ENCODE measurements at regions not wholly inside any gene's neighbourhood (a gene's known extent, or its start where the extent isn't known, plus 50 kb on each side); places are given as distances from the start of the nearest gene placed in this dataset.

DNA sequence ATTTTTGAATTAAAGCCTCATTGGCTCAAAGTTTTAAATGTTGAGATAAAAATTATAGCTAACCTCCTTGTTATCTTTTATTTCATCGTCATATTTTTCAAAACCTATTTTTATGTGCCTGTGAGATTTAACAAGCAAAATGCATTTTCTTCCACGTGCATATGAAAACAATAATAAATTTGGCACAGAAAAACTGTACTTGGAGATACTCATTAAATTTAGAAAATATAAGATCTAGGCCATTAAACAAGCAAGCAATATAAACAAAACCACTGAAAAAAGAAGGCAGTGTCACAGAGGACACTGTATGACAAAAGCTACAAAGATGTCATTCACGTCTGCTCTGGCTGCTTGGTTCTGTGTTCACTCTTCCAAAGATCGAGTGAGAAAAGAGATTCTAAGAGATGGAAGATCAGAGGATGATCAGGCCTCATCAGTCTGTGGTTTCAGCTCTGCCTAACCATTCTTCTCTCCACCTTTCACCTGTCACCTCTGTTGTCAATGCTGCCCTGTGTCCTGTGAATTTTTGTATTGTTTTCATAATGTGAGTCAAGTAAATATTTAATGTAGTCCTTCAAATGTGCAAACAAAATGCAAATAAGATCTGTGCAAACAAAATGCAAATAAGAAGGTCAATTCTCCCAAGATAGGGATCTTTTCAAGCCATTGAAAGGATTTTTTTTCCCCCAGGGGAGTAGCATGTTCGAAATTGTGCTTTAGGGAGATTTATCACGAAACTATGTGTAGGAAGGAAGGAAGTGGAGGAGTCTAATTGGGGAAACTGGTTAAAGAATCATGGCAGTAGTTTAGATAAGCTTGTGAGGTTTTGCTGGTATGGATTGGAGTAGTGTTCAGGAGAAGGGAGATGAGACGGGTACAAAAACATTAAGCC, 138.7 kb upstream of the RBMS1 start:
- no peak for DNase-seq (ENCODE audit: low read depth)

DNA sequence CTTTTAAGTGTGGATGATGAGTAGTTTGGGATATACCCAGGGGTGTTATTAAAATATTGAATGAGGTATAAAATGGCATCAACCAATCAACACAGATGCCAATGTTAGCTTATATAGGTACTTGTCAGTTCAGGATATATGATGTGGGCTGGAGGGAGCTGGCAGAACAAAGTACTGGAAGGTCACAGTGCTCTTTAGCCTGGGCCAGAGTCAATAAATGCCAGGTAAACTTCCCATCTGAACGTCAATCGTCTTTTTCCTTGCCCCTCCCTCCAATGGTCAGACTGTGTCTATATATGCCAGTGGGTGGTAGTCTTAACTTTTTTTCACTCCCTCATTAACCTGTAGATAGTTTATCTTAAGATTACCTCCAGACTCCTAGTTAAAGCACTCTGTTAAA, 140.8 kb upstream of the RBMS1 start:
- no peak for DNase-seq (ENCODE audit: low read depth)

DNA sequence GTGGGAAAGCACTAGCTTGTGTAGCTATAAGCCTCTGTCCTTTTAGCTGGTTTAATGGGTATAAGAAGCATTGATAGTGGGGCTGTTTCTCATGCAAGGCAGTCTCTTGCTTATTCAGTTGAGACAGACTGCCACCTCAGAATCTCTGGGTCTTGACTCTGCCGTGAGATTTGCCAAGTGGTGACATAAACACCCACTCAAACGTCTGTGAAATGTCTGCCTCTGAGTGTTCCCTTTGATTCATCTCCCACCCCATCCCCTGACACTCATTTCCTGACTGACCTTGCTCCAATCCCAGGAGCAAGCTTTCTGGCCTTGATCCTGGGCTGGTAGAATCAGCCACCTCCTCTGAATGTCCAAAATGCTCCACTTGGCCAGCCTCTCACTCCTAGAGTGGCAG, 141.9 kb upstream of the RBMS1 start:
- no peak for DNase-seq (ENCODE audit: low read depth)

DNA sequence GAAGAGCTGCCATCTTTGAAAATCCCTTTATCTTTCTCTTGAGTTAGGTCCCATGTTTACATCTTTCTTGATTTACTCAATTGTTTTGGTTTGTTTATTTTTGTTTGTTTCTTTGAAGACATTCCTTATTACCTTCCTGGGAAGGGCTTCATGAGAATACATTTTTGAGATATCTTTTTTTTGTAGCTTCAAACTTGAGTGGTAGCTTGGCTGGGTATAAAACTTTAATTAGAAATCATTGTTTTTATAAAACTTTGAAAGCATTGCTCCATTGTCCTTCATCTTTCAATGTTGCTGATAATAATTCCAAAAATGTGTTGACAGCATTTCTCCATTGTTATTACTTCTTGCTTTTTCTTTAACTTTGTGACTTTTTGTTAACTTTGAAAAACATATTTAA, 145.9 kb upstream of the RBMS1 start:
- no peak for DNase-seq (ENCODE audit: low read depth)

DNA sequence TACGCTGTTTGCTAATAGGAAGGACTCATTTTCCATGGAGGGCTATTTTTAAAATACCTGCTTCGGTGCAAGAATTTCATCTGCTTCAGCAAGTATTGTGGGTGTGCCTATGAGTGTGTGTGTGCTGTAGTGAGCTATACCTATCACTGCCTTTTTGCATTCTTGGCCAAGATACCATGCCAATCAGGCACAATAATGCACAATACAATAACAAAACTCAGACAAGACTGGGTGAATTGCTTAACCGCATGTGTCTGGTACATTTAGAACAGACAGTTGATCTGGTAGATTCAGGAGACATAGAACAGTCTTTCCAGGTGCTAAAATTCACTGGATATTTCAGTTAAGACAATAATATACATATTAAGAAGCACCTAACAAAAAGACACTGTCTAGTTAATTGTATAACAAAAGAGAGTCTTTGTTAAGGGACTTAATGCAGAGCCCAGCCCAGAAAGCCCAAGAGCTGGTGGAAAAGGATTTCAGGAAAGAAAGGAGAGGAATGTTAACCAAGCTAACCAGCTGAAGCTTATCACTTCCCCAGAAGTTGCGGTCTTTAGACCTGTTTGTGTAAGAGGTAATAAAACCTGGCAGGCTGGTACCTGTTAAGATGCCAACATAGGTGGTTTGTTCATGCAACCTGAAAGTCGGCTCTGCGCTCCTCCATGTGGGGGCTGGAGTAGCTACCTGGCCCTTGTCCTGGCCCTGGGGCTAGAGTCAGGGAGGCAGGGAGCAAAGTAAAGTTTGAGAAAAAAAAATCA, 153.3 kb upstream of the RBMS1 start:
- no peak for DNase-seq (ENCODE audit: low read depth)

DNA sequence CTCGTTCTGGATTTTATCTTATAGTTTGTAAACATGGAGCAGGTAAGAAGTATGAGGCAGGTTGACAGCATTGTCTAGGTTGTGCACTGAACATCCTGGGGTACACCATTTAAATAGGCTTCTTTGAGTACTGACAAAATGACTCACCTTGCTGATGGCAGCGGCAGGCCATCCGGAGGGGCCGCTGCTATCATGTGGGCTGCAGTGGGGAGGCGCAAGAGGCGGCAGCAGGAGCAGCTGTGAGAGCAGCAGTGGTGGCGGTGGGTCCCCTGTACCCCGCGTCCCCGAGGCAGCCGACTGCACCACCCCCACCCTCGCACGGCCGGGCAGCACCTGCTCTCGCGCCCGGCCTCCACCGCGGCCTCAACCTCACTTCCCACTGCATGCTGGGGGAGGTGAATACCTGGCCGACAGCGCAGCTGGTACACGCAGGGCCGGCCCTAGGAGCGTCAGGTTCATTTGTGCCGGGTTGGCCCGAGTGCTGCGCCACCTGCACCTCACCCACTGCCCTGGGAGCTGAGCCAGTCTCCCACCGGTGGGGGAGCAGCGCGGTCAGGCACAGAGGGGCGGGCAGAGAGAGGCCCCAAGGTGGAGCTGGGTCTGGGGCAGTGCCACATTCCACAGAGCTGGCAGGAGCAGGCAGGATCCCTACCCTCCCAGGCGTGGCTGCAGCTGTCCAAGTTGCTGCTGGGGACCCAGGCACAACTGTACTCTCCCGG, 154.5 kb upstream of the RBMS1 start:
- DNase-seq (ENCODE audit: low read depth): no peak

DNA sequence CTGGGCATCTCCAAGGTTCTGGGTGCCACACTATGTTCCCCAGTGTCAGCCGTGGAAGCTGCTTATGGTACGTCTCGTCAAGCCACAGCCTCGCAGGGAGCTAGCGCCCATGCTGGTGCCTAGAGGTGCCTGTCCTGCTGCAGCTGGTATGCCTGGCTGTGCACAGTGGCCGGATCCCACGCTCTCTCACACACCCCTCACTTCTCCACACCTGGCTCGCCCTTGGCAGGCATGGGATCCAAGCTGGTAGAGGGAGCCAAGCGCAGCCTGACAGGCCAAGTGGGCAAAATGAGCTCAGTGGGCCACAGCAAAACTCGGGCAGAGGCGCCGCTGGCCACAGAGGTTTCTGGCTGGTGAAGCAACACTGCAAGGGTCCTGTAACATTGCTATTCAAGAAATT, 156.1 kb upstream of the RBMS1 start:
- DNase-seq (ENCODE audit: low read depth): no peak

DNA sequence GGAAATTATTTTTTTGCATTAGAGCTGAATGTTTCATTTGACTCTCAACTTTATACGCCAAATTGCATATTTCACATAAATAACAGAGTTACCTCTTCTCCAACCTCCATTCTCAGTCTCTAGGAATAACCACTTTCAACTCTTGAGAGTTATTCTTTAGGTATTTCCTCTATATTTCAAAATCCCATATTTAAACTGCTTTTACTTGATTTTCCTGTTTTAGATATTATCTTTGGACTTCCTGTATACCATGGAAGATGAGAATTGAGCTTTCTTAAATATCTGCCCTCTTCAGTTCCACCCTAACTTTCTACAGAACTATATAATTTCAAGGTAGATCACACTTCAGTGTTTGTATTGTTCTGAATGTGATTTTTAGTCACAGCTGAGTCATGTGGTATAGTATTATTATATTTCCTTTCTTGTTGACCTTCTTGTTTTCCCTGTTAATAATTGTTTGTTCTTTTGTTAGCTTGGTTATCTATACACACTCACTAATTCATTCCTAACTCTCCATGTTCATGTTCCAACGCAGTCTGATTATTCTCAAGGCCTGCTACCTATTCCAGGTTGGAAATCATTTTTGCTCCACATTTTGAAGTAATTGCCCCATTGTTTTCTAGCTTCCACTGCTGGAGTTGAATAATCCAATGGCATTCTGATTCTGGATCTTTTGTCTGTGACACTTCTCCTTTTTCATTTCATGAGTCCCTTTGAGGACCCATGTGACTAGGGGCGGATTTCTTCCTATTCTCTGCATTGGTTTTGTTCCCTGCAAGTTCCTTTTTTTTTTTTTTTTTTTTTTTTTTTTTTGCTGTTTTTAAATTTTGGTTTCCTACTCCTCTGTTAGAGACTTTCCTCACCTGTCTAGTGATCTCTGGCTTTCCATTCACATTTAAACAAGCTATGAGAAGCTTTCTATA, 156.8 kb upstream of the RBMS1 start:
- no peak for DNase-seq (ENCODE audit: low read depth)

DNA sequence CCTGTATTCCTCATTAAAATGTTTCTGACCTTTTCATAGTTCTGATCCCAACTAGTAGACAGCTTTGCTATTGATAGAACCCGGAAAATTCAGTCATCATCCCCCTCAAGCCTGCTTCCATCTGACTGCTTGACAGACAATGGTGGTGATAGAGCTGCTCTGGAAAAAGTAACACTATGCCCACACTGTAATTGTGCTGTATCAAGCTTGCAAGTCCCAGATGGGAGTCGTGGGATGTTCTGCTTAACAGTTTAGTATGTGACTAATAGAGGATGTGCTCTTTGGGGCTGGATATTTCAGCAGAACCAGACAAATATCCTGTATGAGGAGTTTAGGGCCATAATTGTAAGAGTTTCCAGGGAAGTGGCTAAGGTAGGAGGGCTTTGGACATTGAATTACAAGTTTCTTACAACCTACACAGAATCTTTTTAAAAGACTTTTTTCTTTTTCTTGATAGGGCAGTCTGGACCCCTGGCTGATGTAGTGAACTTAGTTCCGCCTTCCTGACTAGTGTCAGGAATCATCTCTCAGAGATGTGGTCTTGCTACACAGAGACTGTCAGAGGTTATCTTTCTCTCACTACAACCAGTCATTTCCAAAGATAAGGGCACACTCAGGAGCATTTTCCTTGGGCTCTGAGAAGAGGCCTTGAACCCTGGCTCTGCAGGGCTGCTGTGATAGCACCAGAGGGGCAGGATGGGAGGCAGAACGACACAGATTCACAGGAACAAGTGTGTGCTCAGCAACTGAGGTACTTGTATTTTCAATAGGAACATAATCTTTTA, 158.0 kb upstream of the RBMS1 start:
- no peak for DNase-seq (ENCODE audit: low read depth)

DNA sequence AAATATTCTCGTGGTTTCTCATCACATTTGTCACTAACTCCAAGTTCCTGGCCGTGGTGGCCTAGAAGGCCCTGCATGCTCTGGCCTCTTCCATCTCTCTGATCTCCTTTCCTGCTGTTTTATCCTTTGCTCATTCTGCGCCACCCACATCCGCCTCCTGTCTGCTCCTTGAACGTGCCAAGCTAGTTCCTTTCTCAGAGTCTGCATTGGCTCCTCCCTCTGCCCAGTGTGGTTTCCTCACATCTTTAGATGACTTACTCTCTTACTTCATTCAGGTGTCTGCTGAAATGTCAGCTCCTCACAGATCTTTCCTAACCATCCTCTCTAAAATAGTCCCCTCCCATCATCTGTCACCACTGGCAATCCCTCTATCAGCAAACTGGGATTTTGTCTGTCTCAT, 158.6 kb upstream of the RBMS1 start:
- DNase-seq (ENCODE audit: low read depth): peak; percentile 20

DNA sequence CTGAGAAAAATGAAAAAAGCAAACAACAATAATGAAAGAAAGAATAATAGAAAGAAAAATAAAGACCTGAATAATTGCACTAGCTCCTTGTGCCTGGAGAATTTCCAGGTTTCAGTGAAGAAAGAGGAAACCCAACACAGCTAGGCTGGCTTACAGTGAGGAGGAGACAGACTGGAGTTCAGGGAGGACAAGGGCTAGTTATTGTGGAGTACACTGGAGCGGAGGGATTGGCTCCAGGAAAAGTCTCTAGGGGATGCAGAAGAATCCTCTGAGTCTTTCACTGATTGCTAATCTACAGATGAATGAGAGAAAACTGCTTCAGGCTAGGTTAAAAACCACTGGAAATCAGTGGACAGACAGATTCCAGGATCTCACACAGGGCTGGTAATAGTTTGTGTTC, 163.6 kb upstream of the RBMS1 start:
- DNase-seq (ENCODE audit: low read depth): no peak

DNA sequence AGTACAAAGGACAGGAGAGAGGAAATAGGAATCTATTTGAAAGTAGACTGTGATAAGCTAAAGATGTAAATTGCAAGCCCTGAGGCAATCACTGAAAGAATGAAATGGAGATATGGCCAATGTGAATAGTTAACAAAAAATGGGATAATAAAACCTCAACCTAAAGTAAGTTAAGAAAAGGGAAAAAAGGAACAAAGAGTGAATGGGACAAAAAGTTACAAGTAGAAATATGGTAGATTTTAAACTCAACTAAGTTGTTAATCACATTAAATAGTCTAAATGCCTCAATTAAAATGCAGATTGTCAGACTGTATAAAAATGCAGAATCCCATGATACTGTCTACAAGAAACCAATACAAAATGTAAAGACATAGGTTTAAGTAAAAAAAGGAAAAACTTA, 165.2 kb upstream of the RBMS1 start:
- no peak for DNase-seq (ENCODE audit: low read depth)

DNA sequence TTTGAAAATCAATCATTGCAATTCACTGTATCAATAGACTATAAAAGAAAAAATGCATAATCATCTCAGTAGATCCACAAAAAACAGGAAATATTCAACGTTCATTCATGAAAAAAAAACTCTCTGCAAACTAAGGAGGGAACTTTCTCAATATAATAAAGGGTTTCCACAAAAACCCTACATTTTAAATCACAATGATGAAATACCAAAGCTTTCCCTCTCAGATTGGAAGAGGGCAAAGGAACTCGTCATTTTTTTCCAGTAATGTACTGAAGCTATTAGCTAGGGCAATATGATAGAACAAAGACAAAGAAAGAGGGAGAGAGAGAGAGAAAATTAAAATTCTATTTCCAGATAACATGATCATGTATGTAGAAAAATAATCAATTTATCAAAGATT, 167.1 kb upstream of the RBMS1 start:
- no peak for DNase-seq (ENCODE audit: low read depth)

DNA sequence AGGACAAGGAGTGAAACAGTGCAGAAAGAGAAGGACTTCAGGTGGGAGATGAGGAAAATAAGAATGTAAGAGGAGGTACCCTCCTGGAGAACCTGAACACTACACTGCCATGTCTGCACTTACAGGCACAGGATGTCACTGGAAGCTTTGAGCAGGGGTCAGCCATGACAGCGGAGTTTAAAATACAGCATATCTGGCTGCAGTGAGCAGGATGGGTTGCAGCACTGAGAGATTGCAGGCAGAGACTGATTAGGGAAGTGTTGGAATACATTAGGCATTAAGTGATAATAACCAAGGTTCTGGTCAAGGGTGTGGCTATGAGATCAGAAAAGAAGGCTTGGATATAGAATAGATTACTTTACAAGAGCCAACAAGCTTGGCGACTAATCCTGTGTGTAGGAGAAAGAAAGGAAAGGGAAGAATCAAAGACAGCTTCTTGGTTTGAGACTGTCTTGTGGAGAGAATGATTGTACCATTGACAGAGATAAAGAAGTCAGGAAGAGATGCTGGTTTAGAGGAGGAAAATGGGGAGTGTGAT, 171.1 kb upstream of the RBMS1 start:
- no peak for DNase-seq (ENCODE audit: low read depth)

DNA sequence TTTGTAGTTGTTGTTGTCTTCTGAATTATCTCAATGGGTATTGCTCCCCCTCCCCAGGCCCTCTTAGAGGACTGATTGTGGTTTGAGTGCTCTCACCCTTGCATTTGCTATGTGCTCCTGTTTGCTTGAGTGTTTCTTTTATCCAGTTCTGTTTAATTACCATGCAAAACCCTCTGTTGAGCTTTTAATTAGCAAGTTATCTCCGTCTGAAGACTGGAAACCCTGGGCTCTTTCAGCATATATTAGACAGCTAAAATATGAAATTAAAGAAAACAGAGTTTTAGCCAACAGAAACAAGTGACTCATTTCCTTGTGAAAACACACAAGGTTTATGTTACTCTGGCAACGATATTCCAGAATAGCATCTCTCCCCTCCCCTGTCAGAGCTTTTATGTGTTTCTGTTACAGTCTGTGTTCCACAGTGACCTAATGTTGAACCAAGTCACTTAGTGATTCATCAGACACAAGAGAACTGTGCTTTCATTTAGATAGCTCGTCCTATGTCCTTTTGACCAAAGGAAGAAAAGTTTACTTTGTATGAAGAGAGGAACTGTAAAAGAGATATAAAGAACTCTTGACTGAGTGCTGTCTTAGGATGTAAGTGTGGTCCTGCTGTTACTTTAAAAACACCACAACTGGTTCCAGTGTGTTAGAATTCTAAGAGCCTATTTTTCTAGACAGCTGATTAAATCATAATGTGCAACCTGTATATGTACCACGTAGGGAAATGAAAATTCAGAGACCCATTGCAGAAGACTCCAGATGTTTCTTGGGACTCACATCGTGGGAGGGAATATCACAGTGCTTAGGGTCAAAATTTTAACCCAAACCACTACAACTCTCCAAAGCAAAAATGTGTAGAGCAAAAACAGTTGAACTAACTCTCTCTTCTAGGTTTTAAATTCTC, 172.8 kb upstream of the RBMS1 start:
- no peak for DNase-seq (ENCODE audit: low read depth)

DNA sequence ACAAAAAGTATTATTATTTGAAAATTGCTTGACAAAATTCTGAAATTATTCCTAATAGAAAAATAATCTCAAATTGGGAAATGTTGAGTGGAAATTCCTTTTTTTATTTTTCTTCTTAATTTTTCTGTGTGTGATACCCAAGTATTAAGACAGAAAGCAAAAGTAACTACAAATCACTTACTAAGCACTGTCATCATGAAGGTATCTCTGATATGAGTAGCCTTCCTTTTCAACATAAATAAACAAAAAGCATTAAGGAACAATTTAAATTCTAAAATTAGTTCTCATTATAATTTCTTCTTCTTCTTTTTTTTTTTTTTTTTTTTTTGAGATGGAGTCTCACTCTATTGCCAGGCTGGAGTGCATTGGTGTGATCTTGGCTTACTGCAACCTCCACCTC, 174.2 kb upstream of the RBMS1 start:
- DNase-seq (ENCODE audit: low read depth): no peak

DNA sequence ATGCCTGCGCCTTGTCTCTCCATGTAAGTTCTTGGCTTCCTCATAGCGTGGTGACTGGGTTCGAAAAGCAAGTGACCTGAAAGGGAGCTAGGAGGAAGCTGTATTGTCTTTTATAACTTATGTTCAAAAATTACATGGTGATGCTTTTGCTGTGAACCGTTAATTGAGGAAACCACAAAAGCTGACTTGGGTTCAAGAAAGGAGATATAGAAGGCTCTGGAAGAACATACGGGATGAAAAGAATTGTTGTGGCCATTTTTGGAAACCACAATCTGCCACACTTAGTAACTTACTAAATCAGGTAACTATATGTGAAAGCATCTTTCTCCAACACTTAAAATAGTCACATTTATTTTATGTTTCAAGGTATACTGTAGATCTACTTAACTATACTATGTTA, 177.0 kb upstream of the RBMS1 start:
- DNase-seq (ENCODE audit: low read depth): no peak

DNA sequence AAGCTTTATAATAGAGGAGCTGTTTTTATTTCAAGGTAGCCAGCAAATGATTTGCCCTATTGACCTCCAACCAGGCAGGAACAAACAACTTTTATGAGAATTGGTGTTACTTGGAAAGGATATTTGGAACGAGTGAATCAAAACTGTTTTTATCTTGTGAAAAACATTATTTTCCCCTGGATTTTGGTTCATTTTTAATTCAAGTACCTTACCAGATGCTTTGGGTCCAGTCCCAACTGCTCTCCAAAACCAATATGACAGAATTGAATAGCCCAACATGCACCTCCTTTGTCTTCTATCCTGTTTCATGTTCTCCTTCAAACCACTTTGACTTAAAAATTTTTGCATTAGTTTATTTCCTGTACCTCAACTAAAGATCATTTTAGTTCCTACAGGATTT, 178.6 kb upstream of the RBMS1 start:
- no peak for DNase-seq (ENCODE audit: low read depth)

DNA sequence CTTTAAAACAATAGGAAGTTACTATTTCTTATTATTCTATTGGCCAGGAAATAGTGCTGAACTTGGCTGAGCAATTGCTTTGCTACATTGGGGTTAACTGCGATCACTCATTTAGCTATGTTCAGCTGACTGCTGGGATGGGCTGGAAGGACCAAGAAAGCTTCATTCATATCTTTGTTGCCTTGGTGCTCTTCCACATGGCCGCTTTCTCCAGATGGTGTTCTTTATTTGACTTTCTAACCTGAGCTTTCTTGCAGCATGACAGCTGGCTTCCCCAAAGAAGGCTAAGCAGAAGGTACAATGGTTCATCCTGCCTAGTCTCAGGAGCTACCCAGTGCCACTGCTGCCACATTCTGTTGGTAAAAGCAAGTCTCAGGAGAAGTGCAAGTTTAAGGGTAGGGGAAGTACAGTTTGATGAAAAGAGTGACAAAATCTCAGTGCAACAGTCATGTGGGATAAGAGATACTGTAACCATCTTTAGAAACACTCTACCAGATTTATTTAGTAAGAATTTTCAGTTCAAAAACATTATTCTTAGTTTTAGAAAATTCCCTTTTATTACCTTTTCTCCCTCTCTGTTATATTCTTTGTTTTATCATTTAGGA, 180.6 kb upstream of the RBMS1 start:
- no peak for DNase-seq (ENCODE audit: low read depth)
